WI38 (cell line): ENCODE measurements at regions not wholly inside any gene's neighbourhood (a gene's known extent, or its start where the extent isn't known, plus 50 kb on each side); places are given as distances from the start of the nearest gene placed in this dataset.

ENCODE experiments used
- H3K4me3 ChIP-seq: 2 replicates; pipeline ENCODE4 v1.5.1; 2011; ENCODE audit warnings: low read depth, mild to moderate bottlenecking, control low read depth, low read length
- CTCF ChIP-seq: IDR thresholded peaks from 2 replicates; pipeline ENCODE4 v1.5.1; 2012; ENCODE audit warnings: low read depth, mild to moderate bottlenecking, control low read depth, low read length

DNA sequence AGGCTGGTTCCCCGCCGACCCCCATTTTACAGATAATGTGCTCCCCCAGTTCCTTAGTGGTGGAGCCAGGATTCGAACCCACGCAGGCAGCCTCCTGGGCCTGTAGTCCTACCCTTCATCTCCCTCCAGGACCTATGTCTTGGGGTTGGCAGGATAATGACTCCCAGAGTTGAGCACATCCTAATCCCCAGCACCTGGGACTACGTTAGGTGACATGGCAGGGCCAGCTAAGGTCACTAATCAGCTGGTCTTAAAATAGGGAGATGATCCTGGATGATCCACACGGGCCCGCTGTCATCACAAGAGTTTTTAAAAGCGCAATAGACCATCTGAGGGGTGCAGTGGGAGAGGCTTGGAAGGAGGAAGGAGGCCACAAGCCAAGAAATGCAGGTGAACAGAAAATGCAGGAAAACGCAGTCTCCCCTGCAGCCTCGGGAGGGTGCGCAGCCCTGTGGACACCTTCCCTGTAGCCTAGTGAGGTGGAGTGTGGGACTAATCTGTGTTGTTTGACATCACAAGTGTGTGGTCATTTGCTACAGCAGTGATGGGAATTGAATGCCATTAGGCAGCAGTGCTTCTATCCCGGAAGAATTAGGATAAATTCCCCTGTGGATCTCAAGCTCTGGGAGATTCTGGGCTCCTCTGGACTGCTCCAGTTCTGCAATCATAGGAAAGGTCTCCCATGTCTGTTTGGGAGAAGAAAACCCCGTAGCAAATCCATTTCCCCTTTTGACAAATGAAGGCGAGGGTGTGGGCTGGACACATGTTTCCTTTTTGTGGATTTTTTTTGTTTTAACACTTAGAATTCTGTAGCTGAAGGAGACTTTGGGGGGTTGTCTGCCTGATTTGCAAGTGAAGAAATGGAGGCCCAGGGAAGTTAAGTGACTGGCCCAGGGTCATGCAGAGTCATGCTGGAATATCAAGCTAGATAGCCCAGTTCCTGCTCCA lies 297.7 kb downstream of the SEC14L1 start:
- no peak overlapping the region for H3K4me3 ChIP-seq
- TF ChIP-seq CTCF: no peak

DNA sequence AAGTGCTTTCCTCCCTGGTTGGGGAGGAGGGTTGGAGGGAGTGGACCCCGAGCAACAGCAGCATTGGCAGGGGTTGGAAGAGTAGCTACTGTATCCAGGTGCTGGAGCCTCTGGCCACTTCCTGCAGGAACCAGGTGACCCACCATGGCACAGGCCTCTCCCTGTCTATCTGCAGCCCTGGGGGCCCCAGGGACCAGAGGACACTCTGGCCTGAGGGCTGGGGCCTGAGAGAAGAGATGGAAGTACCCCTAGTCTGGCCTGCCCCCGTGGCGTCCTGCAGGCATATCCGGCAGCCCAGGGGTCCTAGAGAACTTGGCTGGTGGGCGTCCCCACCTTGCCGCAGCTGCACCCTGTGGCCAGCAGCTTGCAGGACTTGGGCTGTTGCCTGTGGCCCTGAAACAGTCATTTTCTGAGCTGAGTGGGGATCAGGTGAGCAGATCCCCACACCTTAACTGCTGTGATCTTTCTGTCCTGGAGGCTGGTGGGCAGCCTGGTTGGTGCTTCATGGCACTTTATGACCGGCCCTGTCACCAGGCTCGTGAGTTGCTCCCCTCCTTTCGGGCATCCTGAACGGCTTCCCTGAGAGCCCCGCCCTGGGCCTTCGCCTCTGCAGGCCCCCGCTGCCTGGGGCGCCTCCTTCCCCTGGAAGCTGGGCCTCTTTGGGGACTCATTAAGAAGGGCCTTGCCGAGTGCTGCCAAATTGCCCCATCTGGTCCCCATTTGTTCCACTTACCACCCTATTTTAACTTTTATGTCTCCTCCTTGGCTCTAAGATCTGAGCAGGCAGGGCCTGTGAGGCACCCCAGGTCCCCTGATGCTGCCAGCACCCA lies 298.6 kb downstream of the SEC14L1 start:
- no peak overlapping the region for H3K4me3 ChIP-seq
- TF ChIP-seq CTCF: no peak

DNA sequence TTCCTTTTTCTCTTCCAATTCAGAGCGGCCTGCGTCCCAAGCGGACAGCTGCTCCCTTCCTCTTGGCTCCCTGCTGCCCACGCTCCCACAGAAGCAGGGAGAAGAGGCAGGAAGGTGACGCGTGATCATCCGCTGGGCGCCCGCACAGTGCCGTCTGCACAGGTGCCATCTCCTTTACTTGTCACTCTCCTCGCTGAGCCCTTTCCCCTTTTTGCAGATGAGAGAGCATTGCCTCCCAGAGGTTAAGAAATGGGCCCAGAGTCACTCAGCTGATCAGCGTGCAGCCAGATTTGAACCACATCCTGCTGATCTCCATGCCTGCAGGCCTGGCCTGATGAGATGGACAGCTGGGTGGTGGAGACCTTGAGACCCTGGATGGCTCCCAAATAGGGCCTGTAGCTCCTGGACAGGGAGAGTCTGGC lies 299.8 kb downstream of the SEC14L1 start:
- no peak overlapping the region for H3K4me3 ChIP-seq
- no peak for TF ChIP-seq CTCF

DNA sequence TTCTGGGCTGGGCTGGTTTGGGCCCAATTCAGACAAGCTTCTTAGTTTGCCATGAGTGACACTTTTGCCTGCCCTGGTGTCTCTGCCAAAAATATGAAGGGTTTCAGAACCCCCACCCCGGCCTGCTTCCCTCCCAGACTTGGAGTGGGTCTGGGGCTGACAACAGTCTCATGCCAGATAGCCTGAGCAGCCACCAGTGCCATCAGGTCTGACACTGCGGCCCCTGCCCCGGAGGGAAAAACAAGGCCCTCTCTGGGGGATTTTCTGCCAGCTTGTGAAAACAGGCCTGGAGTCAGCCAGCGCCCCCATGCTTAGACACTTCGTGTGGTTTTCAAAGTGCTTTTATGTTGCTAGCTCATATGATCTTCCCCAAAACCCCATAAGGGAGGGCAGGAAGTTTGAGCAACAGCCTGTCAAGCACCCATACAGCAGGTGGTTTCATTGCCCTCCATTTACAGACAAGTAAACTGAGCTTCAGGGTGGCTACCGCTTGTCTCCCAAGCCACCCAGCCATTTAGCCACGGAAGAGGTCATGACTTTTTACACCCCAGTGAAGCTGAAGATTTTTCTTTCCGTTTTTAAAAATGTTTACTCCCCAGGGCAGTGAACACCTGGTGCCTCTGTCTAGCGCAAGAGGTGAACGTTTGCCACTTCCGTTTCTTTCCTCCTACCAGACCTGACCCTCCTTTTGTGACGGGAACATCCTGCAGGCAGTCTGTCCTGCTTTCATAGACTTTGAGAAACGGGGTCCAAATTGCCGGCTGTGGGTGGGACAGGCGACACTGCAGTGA lies 300.6 kb downstream of the SEC14L1 start:
- no peak overlapping the region for H3K4me3 ChIP-seq
- no peak for TF ChIP-seq CTCF

DNA sequence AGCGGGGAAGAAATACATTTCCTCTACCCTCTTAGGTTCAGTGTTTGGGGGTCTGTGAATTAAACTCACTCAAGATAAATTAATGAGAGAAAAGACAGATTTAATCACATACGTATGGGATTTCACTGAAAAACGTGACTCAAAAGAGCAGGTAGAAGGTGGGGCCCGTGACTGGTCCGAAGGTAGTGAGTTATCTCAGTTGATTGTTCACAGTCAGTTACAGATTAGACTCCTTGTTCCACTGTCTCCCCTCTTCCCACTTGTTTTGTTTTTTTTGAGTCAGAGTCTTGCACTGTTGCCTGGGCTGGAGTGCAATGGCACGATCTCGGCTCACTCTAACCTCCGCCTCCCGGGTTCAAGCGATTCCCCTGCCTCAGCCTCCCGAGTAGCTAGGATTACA lies 301.2 kb downstream of the SEC14L1 start:
- H3K4me3 ChIP-seq: no peak overlapping the region
- no peak for TF ChIP-seq CTCF

DNA sequence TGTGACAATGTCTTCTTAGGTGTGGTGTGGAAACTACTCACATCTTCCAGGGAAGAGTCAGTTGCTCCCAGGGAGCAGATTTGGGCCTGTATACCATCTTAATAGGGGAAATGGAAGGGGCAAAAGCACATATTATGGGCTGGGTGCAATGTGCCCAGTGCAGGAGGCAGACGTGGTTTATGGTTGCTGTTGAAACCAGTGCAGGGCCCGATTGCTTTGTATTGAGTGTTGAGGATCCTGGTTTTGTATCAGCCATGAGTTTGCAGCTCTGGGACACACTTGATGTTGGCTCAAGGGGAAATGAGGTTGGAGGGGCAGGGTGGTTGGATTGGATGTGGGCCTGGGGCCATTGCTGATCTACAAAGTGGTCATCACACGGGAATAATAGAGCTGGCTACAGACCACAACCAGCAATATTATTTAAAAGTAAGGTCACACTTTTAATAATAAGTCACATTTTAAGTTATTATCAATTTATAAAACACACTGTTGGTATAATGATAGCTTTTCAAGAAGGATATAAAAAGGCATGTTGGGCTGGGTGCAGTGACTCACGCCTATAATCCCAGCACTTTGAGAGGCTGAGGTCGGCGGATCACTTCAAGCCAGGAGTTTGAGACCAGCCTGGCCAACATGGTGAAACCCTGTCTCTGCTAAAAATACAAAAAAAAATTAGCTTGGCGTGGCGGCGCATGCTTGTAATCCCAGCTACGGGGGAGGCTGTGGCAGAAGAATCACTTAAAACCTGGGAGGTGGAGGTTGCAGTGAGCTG lies 302.4 kb downstream of the SEC14L1 start:
- H3K4me3 ChIP-seq: no peak overlapping the region
- no peak for TF ChIP-seq CTCF
